HFFc6 (cell line): ENCODE measurements at regions not wholly inside any gene's neighbourhood (a gene's known extent, or its start where the extent isn't known, plus 50 kb on each side); places are given as distances from the start of the nearest gene placed in this dataset.
A peak's percentile ranks its signal among the peaks of the same experiment; 100 is the strongest.

ENCODE experiments used
- DNase-seq: peaks from one replicate; pipeline ENCODE4 v3.0.0-alpha.2; 2018
- H3K27ac Mint-ChIP-seq: 2 replicates; pipeline ENCODE4 v1.8.0; 2020; ENCODE audit warnings: mild to moderate bottlenecking, mixed read lengths
- H3K27me3 Mint-ChIP-seq: 2 replicates; pipeline ENCODE4 v1.8.0; 2021; ENCODE audit warnings: mild to moderate bottlenecking, moderate library complexity, mixed read lengths; ENCODE audit not compliant: insufficient read depth
- H3K36me3 Mint-ChIP-seq: 2 replicates; pipeline ENCODE4 v1.8.0; 2021; ENCODE audit warnings: low read depth, mixed read lengths
- H3K4me1 Mint-ChIP-seq: 2 replicates; pipeline ENCODE4 v1.8.0; 2020; ENCODE audit warnings: low read depth, mixed read lengths
- H3K4me3 Mint-ChIP-seq: 2 replicates; pipeline ENCODE4 v1.8.0; 2020; ENCODE audit warnings: mild to moderate bottlenecking, moderate library complexity, mixed read lengths
- H3K9me3 Mint-ChIP-seq: 2 replicates; pipeline ENCODE4 v1.8.0; 2020; ENCODE audit warnings: mild to moderate bottlenecking, mixed read lengths
- TF ChIP-seq, protein P1 (sequence below): fragments of 200-600 bp; sonication (generic); IDR thresholded peaks from 2 replicates; pipeline ENCODE4 v1.5.0; 2021; ENCODE audit warnings: antibody characterized with exemption, mild to moderate bottlenecking

DNA sequence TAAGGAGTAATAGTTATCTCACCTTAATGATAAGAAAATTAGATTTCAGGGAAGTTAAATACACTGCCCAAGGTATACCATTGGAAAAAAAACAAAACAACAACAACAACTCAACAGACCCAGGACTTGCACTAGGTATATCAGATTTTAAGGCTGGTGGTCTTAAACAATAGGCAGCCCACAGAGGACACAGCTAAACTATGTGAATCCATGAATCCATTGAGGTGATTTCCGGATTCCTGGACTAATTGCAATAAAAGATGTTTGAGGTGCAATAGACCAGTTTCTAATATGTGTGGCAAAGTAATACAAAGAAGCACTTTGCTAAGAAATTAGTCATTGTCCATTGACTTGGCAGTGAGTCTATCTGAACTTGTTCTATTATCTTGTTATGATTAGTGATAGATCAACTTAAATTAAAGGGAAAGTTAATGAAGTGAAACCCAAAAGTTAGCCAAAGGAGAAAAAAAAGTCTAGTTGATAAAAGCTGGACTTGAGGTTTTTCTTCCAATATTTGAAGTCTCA, 60.9 kb upstream of the MAGI1 start:
- TF ChIP-seq, protein P1, sequence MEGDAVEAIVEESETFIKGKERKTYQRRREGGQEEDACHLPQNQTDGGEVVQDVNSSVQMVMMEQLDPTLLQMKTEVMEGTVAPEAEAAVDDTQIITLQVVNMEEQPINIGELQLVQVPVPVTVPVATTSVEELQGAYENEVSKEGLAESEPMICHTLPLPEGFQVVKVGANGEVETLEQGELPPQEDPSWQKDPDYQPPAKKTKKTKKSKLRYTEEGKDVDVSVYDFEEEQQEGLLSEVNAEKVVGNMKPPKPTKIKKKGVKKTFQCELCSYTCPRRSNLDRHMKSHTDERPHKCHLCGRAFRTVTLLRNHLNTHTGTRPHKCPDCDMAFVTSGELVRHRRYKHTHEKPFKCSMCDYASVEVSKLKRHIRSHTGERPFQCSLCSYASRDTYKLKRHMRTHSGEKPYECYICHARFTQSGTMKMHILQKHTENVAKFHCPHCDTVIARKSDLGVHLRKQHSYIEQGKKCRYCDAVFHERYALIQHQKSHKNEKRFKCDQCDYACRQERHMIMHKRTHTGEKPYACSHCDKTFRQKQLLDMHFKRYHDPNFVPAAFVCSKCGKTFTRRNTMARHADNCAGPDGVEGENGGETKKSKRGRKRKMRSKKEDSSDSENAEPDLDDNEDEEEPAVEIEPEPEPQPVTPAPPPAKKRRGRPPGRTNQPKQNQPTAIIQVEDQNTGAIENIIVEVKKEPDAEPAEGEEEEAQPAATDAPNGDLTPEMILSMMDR: no peak
- no peak overlapping the region for H3K27ac Mint-ChIP-seq

DNA sequence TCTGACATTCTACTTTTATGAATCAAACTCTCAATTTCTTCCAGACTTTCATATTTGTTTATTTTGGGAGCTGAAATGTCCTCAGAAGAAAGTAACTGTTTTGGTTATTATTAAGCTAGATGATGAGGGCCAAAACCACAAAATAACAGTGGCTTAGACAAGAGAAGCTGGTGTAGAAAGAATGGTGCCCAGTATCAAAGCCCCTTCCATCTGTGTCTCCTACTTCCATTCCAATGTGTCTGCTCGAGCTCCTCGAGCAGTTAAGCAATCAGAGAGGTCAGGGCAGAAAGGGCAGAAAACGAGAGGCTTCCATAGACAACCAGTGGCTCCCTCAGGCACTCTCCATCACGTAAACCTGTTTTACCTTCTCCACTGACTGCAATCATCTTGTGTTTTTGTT, 59.7 kb upstream of the MAGI1 start:
- H3K9me3 Mint-ChIP-seq: peaks cover 15% of the 10 kb centered on the region
- DNase-seq: peak; percentile 33
- TF ChIP-seq, protein P1: no peak
- peaks cover 2% of the 10 kb centered on the region; the same call in 1 of the 2 replicates for H3K27me3 Mint-ChIP-seq
- peaks cover 15% of the 10 kb centered on the region for H3K36me3 Mint-ChIP-seq
- peaks cover 47% of the 10 kb centered on the region for H3K4me1 Mint-ChIP-seq
- H3K27ac Mint-ChIP-seq: peak overlapping the region; percentile 47
- H3K4me3 Mint-ChIP-seq: peak overlapping the region; percentile 5

More for the DNA sequence above, 60.9 kb upstream of the MAGI1 start:
- Mint-ChIP-seq H3K27me3 (peaks cover 2% of the 10 kb centered on the region; the same call in 1 of the 2 replicates), H3K9me3 (peaks cover 15% of the 10 kb centered on the region), H3K4me1 (peaks cover 58% of the 10 kb centered on the region), H3K36me3 (peaks cover 15% of the 10 kb centered on the region), H3K4me3 (no peak overlapping the region)
- no peak for DNase-seq

DNA sequence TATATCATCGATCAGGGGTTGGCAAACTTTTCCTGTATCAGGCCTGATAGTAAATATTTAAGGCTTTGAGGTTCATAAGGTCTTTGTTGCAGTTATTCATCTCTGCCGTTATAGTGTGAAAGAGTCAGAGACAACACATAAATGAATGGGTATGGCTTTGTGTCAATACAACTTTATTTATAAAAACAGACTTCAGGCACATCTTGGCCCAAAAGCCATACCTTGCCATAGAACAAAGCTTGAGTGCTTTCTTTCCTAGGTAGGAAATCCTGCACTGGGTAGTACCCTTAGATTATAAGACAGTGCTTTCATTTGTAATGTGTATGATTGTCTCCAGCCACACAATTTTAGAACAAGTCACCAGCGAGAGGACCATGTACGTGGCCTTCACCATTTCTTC, 58.9 kb upstream of the MAGI1 start:
- TF ChIP-seq, protein P1: no peak
- H3K9me3 Mint-ChIP-seq: peaks cover 15% of the 10 kb centered on the region
- H3K4me3 Mint-ChIP-seq: no peak overlapping the region
- H3K4me1 Mint-ChIP-seq: peaks cover 48% of the 10 kb centered on the region
- DNase-seq: no peak
- peaks cover 2% of the 10 kb centered on the region; the same call in 1 of the 2 replicates for H3K27me3 Mint-ChIP-seq
- peaks cover 15% of the 10 kb centered on the region for H3K36me3 Mint-ChIP-seq
- 0 out of 2 replicates have a peak overlapping the region, but pooled peaks have one; percentile 47 for H3K27ac Mint-ChIP-seq

DNA sequence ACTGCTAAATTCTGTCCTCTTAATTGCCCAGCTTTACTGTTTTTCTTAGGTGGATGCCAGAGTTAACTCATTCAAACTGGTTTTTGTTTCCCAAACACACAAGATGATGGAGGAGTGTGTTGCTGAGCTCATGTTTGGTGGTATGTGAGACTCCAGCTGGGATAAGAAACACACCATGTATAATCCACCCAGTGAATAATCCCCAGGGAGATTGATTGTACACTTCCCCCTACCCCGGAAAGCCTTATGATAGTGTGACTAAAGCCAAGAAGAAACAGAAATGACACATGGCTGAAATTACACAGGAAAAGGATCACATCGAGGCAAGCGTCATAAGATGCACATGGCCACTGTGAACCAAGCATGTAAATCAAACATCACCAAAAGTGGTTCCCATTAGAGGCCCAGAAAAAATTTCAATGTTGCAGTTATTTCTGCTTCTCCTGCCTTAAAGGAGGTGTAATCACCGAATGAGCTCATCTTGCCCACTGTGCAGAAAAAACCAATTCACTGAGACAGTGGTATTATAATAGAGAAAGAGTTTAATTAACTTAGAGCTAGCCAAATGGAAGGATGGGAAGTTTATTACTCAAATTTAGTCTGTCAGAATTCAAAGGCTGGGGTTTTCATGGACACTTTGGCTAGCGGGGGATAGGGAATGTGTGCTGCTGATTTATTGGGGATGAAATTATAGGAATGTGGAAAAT, 56.7 kb upstream of the MAGI1 start:
- DNase-seq: no peak
- H3K9me3 Mint-ChIP-seq: peaks cover 15% of the 10 kb centered on the region
- peaks cover 15% of the 10 kb centered on the region for H3K36me3 Mint-ChIP-seq
- H3K27me3 Mint-ChIP-seq: peaks cover 2% of the 10 kb centered on the region; the same call in 1 of the 2 replicates
- TF ChIP-seq, protein P1: no peak
- no peak overlapping the region for H3K4me3 Mint-ChIP-seq
- H3K27ac Mint-ChIP-seq: no peak overlapping the region
- peaks cover 56% of the 10 kb centered on the region for H3K4me1 Mint-ChIP-seq

DNA sequence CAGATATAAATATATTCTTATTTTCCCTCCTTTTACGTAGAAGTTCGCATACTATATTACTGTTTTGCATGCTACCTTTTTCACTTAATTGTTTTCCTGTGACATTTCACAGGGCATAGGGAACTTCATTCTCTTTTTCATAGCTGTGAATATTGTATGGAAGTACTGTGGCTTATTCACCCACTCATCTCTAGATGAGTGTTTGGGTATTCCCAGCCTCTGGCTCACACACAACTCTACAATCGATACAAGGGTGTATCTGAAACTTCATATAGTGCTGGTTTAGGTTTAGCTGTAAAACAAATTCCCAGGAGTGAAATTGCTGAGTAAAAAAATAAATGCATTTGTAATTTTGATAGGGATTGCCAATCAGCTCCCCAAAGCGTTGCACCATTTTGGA, 55.3 kb upstream of the MAGI1 start:
- peaks cover 15% of the 10 kb centered on the region for H3K36me3 Mint-ChIP-seq
- H3K4me3 Mint-ChIP-seq: no peak overlapping the region
- H3K4me1 Mint-ChIP-seq: peaks cover 41% of the 10 kb centered on the region
- TF ChIP-seq, protein P1: no peak
- DNase-seq: no peak
- peaks cover 2% of the 10 kb centered on the region; the same call in 1 of the 2 replicates for H3K27me3 Mint-ChIP-seq
- no peak overlapping the region for H3K27ac Mint-ChIP-seq
- peaks cover 15% of the 10 kb centered on the region for H3K9me3 Mint-ChIP-seq
